Memory B cell (primary cell): ENCODE measurements at regions not wholly inside any gene's neighbourhood (a gene's known extent, or its start where the extent isn't known, plus 50 kb on each side); places are given as distances from the start of the nearest gene placed in this dataset.

Experiments
- ATAC-seq: fragments of 150-1000 bp; cut with Tn5 transposase; 2 replicates; pipeline ENCODE4 v1.10.0; 2021; ENCODE audit warnings: low read depth, mild to moderate bottlenecking, moderate library complexity
- DNase-seq, 2 donors: peaks; one replicate each; pipeline ENCODE4 v3.0.0; 2022; ENCODE audit warnings: low spot score in 2 of 2
- H3K27ac Mint-ChIP-seq: one replicate; pipeline ENCODE4 v1.8.0; 2022; ENCODE audit warnings: mild to moderate bottlenecking, moderate library complexity, mixed read lengths
- H3K27me3 Mint-ChIP-seq: one replicate; pipeline ENCODE4 v1.8.0; 2022; ENCODE audit warnings: mixed read lengths
- H3K36me3 Mint-ChIP-seq: one replicate; pipeline ENCODE4 v1.8.0; 2022; ENCODE audit warnings: mild to moderate bottlenecking, mixed read lengths
- H3K4me1 Mint-ChIP-seq: one replicate; pipeline ENCODE4 v1.8.0; 2022; ENCODE audit warnings: mixed read lengths
- H3K4me3 Mint-ChIP-seq: one replicate; pipeline ENCODE4 v1.8.0; 2022; ENCODE audit warnings: mild to moderate bottlenecking, moderate library complexity, mixed read lengths
- H3K9me3 Mint-ChIP-seq: one replicate; pipeline ENCODE4 v1.8.0; 2022; ENCODE audit warnings: mixed read lengths

DNA sequence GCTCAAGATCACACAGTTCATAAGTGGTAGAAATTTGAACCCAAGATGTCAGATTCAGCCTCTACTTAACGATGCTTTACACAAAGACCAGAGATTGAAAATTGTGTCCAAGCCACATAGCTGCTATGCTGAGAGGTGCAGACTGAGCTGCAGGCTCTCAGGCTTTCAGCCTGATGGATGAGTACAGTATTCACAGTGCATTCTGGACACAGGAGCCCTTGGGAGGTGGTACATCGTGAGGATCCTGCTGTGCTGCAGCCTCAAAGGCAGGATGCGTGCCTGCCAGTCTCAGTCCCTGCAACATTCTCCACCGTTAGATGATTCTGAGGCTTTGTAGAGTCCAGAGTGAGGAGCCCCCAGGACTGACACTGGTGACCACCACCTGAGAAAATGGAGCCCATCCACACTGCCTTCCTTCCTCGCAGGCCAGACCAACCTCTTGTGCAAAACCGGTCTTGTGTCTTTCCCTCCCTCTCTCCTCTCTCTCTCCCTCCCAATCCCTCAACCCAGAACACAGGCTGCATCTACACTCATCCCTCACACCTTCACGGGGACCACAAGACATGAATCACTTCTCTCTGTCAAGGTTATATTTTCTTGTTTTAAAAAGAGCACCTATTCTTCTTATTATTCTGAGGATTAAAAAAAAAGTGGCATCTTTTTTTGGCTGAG lies 203.4 kb upstream of the ZNF507 start:
- no peaks in the 10 kb centered on the region for H3K4me1 Mint-ChIP-seq
- H3K27me3 Mint-ChIP-seq = no peaks in the 10 kb centered on the region
- ATAC-seq = no peak
- H3K27ac Mint-ChIP-seq = no peak overlapping the region
- no peak for DNase-seq
- H3K4me3 Mint-ChIP-seq = no peak overlapping the region
- H3K36me3 Mint-ChIP-seq = no peaks in the 10 kb centered on the region
- peaks cover 14% of the 10 kb centered on the region for H3K9me3 Mint-ChIP-seq

DNA sequence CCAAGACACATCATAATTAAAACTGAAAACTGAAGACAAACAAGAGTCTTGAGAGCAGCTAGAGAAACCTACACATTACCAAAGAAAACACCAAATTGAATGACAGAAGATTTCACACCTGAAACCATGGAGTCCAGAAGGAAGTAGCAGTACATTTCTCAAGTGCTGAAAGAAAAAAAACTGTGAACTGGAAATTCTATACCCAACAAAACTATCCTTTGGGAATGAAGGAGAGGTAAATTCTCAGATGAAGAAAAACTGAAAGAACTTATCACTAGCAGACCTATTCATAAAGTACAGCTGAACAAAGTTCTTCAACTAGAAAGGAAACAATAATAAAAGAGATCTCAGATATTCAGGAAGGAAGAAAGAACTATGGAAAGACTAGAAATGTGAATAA lies 198.7 kb upstream of the ZNF507 start:
- DNase-seq (no peak), ATAC-seq (no peak)
- H3K36me3 Mint-ChIP-seq = peaks cover 2% of the 10 kb centered on the region
- no peak overlapping the region for H3K27ac Mint-ChIP-seq
- H3K27me3 Mint-ChIP-seq = no peaks in the 10 kb centered on the region
- peaks cover 26% of the 10 kb centered on the region for H3K9me3 Mint-ChIP-seq
- H3K4me1 Mint-ChIP-seq = no peaks in the 10 kb centered on the region
- no peak overlapping the region for H3K4me3 Mint-ChIP-seq

- no peak overlapping the region for H3K4me3 Mint-ChIP-seq
- no peaks in the 10 kb centered on the region for H3K27me3 Mint-ChIP-seq
- no peak for ATAC-seq
- no peak for DNase-seq
- no peak overlapping the region for H3K27ac Mint-ChIP-seq
- H3K36me3 Mint-ChIP-seq = peaks cover 2% of the 10 kb centered on the region
- peaks cover 26% of the 10 kb centered on the region for H3K9me3 Mint-ChIP-seq
- H3K4me1 Mint-ChIP-seq = no peaks in the 10 kb centered on the region
Observed at GRCh38 chr19:32150605-32151004, 194.8 kb upstream of the ZNF507 start.

- Mint-ChIP-seq H3K9me3 (peaks cover 13% of the 10 kb centered on the region), H3K27ac (no peak overlapping the region), H3K4me1 (no peaks in the 10 kb centered on the region), H3K27me3 (no peaks in the 10 kb centered on the region), H3K36me3 (no peaks in the 10 kb centered on the region), H3K4me3 (no peak overlapping the region)
- DNase-seq (no peak), ATAC-seq (no peak)
Observed at GRCh38 chr19:32154418-32154817, 191.0 kb upstream of the ZNF507 start.

- Mint-ChIP-seq H3K27me3 (no peaks in the 10 kb centered on the region), H3K4me1 (no peaks in the 10 kb centered on the region), H3K4me3 (no peak overlapping the region), H3K36me3 (no peaks in the 10 kb centered on the region), H3K9me3 (peaks cover 8% of the 10 kb centered on the region), H3K27ac (no peak overlapping the region)
- DNase-seq (no peak), ATAC-seq (no peak)
Observed at GRCh38 chr19:32164384-32164992, 180.9 kb upstream of the ZNF507 start.

GRCh38 chr19:32165141-32165540 lies 180.3 kb upstream of the ZNF507 start:
- DNase-seq (no peak), ATAC-seq (no peak)
- Mint-ChIP-seq H3K36me3 (no peaks in the 10 kb centered on the region), H3K4me3 (no peak overlapping the region), H3K27me3 (no peaks in the 10 kb centered on the region), H3K4me1 (no peaks in the 10 kb centered on the region), H3K27ac (no peak overlapping the region), H3K9me3 (peaks cover 8% of the 10 kb centered on the region)

DNA sequence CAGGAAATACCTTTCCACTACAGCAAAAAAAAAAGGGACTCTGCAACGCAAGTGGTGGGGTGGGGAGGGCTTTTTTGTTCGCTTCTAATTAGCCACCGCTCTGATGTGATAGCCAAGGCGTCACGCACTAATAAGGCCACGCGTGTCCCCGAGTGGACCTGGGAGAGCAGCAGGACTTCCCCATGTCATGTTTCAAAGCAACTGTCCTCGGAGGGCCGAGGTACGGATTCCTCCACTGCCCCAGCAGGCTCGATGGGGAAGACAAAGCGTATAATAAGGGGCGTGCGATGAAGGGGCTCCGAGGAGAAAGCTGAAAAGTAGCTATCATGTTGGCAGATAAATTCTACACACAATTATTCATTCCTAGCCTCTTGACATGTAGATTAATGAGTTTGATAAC lies 179.7 kb upstream of the ZNF507 start:
- ATAC-seq (no peak), DNase-seq (no peak)
- no peaks in the 10 kb centered on the region for H3K36me3 Mint-ChIP-seq
- no peaks in the 10 kb centered on the region for H3K4me1 Mint-ChIP-seq
- H3K4me3 Mint-ChIP-seq = no peak overlapping the region
- no peak overlapping the region for H3K27ac Mint-ChIP-seq
- H3K27me3 Mint-ChIP-seq = no peaks in the 10 kb centered on the region
- H3K9me3 Mint-ChIP-seq = peaks cover 8% of the 10 kb centered on the region

- Mint-ChIP-seq H3K4me3 (no peak overlapping the region), H3K4me1 (no peaks in the 10 kb centered on the region), H3K27me3 (no peaks in the 10 kb centered on the region), H3K9me3 (peaks cover 6% of the 10 kb centered on the region), H3K27ac (no peak overlapping the region), H3K36me3 (no peaks in the 10 kb centered on the region)
- ATAC-seq (no peak), DNase-seq (no peak)
Observed at GRCh38 chr19:32166238-32166637, 179.2 kb upstream of the ZNF507 start.

DNA sequence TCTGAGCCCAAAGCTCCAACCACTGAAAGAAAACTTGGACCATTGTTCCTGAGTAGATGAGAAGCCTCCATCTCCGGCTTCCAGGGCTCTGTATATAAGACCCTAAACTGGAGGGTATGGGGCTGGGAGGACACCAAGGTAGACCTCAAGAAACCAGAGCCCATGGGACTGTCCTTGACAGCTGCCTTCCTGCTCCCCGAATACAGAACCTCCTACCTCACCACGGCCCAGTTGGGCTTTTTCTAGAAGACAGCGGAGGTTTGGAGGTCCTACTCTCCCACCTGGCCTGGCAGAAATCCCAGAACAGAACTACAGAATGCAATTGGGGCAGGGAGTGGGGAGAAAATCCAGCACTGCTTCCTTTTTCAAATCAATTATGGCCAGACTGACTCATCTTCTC lies 177.3 kb upstream of the ZNF507 start:
- Mint-ChIP-seq H3K27ac (no peak overlapping the region), H3K4me3 (no peak overlapping the region), H3K36me3 (no peaks in the 10 kb centered on the region), H3K27me3 (no peaks in the 10 kb centered on the region), H3K9me3 (peaks cover 3% of the 10 kb centered on the region), H3K4me1 (no peaks in the 10 kb centered on the region)
- ATAC-seq (no peak), DNase-seq (no peak)

DNA sequence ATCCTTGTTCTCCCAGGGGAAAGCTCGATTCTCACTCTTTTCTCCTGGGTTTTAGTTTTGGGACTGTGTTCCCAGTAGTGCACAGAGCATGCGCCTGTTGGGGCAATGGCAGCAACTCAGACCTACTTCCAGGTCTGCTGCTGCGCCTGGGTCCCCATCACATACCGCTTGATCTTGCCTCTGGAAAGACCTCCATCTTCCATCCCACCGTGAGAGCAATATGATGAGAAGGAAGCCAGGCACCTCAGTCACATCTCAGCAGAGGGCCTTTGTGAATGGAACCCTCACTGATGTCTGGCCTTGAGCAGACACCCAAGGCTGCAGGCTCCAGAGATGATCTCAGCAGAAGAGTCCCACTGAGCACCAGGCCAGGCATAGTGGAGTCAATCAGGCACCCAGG lies 176.8 kb upstream of the ZNF507 start:
- Mint-ChIP-seq H3K4me1 (no peaks in the 10 kb centered on the region), H3K9me3 (peaks cover 3% of the 10 kb centered on the region), H3K27ac (no peak overlapping the region), H3K36me3 (no peaks in the 10 kb centered on the region), H3K27me3 (no peaks in the 10 kb centered on the region), H3K4me3 (no peak overlapping the region)
- ATAC-seq (no peak), DNase-seq (no peak)

- Mint-ChIP-seq H3K36me3 (no peaks in the 10 kb centered on the region), H3K4me3 (no peak overlapping the region), H3K27me3 (no peaks in the 10 kb centered on the region), H3K9me3 (no peaks in the 10 kb centered on the region), H3K27ac (no peak overlapping the region), H3K4me1 (no peaks in the 10 kb centered on the region)
- DNase-seq = no peak
- ATAC-seq = no peak
Observed at GRCh38 chr19:32171719-32172151, 173.7 kb upstream of the ZNF507 start.

GRCh38 chr19:32172566-32173160 lies 172.7 kb upstream of the ZNF507 start:
- H3K36me3 Mint-ChIP-seq = no peaks in the 10 kb centered on the region
- H3K9me3 Mint-ChIP-seq = no peaks in the 10 kb centered on the region
- ATAC-seq = no peak
- DNase-seq = no peak
- H3K4me3 Mint-ChIP-seq = no peak overlapping the region
- no peaks in the 10 kb centered on the region for H3K4me1 Mint-ChIP-seq
- no peaks in the 10 kb centered on the region for H3K27me3 Mint-ChIP-seq
- no peak overlapping the region for H3K27ac Mint-ChIP-seq

- H3K4me1 Mint-ChIP-seq = no peaks in the 10 kb centered on the region
- no peaks in the 10 kb centered on the region for H3K9me3 Mint-ChIP-seq
- H3K4me3 Mint-ChIP-seq = no peak overlapping the region
- ATAC-seq = no peak
- no peak overlapping the region for H3K27ac Mint-ChIP-seq
- no peak for DNase-seq
- H3K36me3 Mint-ChIP-seq = no peaks in the 10 kb centered on the region
- H3K27me3 Mint-ChIP-seq = no peaks in the 10 kb centered on the region
Observed at GRCh38 chr19:32173836-32174235, 171.6 kb upstream of the ZNF507 start.

DNA sequence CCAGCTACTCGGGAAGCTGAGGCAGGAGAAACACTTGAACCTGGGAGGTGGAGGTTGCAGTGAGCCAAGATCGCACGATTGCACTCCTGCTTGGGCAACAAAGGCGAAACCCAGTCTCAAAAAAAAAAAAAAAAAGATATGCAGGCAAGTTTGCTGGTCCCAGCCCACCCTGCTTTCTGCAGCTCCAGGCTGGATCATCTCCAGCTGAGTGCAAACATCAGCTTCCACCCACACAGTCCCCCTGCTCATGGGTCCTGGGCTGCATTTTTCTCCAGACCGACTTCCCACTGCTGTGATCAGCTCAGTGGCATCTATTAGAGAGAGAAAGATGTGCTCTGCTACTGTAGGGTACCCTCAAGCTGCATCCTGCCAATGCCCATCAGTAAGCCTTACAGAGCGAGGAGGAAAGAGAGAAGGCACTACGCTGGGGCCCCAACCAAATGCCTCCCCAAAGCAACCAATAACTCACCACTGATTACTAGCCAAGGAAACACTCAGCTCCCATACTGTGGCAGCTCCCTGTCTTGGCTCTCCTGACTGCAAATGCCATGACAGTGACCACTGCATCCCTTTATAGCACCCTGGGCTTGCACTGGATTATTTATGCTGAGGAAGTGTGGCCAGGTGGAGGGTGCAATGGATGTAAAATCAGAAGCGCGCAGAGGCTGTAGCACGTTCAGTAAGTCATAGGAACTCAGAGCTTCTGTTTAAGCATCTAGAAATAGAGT lies 170.9 kb upstream of the ZNF507 start:
- Mint-ChIP-seq H3K36me3 (no peaks in the 10 kb centered on the region), H3K4me3 (no peak overlapping the region), H3K27me3 (no peaks in the 10 kb centered on the region), H3K4me1 (no peaks in the 10 kb centered on the region), H3K27ac (no peak overlapping the region), H3K9me3 (no peaks in the 10 kb centered on the region)
- DNase-seq = no peak
- no peak for ATAC-seq
